ENCODE measurements at regions not wholly inside any gene's neighbourhood (a gene's known extent, or its start where the extent isn't known, plus 50 kb on each side); places are given as distances from the start of the nearest gene placed in this dataset.

GRCh38 chr4:154024097-154024694, 235.3 kb upstream of the SFRP2 start:
- no peak for TF ChIP-seq CTCF (IDR thresholded peaks at IDR 0.05)
- no peak for TF ChIP-seq POLR2A (IDR thresholded peaks at IDR 0.05)

Data from testis (tissue), 2 donors.